ENCODE measurements at regions not wholly inside any gene's neighbourhood (a gene's known extent, or its start where the extent isn't known, plus 50 kb on each side); places are given as distances from the start of the nearest gene placed in this dataset.

GRCh38 chr1:57926025-57926552, 502.2 kb upstream of the DAB1 start:
- no peaks in the 10 kb centered on the region for H3K36me3 ChIP-seq

DNA sequence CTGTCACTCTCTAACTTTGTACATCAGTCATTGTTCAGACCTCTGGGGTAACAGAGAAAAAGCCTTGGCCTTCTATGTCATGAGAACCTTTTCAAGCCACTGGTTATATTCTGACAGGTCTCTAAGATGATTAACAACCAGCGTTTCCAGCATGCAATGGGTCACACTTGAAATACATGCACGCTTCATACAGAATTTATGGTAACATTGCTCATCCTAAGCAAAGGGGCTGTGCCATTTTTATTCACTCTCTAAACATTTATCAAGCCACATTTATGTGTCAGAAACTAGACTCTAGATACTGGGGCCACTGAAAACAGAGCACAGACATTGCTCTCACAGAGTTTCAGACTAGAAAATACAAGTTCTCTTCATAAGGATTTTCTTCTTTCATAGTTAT, 501.4 kb upstream of the DAB1 start:
- no peaks in the 10 kb centered on the region for H3K36me3 ChIP-seq
- H3K9me3 ChIP-seq: no peaks in the 10 kb centered on the region
- TF ChIP-seq, protein P1, sequence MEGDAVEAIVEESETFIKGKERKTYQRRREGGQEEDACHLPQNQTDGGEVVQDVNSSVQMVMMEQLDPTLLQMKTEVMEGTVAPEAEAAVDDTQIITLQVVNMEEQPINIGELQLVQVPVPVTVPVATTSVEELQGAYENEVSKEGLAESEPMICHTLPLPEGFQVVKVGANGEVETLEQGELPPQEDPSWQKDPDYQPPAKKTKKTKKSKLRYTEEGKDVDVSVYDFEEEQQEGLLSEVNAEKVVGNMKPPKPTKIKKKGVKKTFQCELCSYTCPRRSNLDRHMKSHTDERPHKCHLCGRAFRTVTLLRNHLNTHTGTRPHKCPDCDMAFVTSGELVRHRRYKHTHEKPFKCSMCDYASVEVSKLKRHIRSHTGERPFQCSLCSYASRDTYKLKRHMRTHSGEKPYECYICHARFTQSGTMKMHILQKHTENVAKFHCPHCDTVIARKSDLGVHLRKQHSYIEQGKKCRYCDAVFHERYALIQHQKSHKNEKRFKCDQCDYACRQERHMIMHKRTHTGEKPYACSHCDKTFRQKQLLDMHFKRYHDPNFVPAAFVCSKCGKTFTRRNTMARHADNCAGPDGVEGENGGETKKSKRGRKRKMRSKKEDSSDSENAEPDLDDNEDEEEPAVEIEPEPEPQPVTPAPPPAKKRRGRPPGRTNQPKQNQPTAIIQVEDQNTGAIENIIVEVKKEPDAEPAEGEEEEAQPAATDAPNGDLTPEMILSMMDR (IDR thresholded peaks at IDR 0.05): no peak
- TF ChIP-seq POLR2AphosphoS5 (IDR thresholded peaks at IDR 0.05) (no peak), EP300 (IDR thresholded peaks at IDR 0.05) (no peak), POLR2A (IDR thresholded peaks at IDR 0.05) (no peak)
- no peak for ATAC-seq
- no peak overlapping the region for H3K27ac ChIP-seq
- H3K4me3 ChIP-seq: no peak overlapping the region
- no peaks in the 10 kb centered on the region for H3K4me1 ChIP-seq
- no peaks in the 10 kb centered on the region for H3K27me3 ChIP-seq
- 69 to 93% methylated on average over 2 of the region's 2 CpGs for WGBS, 2 donors (ENCODE audit: low coverage in 1 of 2)

More at GRCh38 chr1:57926025-57926552, 502.2 kb upstream of the DAB1 start:
- Histone ChIP-seq H3K9me3 (no peaks in the 10 kb centered on the region), H3K27ac (no peak overlapping the region), H3K4me1 (no peaks in the 10 kb centered on the region), H3K4me3 (no peak overlapping the region), H3K27me3 (no peaks in the 10 kb centered on the region)
- ATAC-seq: no peak
- WGBS, 2 donors (ENCODE audit: low coverage in 1 of 2): 69 to 100% methylated on average over 2 to 4 of the region's 4 CpGs
- TF ChIP-seq, protein P1 (IDR thresholded peaks at IDR 0.05): no peak
- no peak for TF ChIP-seq POLR2AphosphoS5 (IDR thresholded peaks at IDR 0.05)
- no peak for TF ChIP-seq POLR2A (IDR thresholded peaks at IDR 0.05)
- no peak for TF ChIP-seq EP300 (IDR thresholded peaks at IDR 0.05)

DNA sequence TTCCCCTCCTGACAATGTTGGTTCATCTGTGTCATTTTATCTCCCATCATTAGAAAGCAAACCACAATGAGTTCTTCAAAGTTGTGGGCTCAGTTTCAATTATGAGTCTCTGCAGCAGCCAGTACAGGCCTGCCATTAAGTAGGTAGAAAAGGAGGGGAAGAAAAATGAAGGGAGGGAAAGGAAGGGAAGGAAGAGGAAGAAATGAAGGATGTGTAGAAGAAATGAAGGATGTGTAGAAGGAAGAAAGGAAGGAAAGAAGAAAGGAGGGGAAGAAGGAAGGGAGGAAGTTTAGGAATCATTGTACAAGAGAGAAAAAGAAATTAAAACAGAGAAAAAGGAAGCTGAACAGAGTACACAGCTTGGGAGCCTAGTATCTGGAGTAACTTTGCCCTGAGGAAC, 498.3 kb upstream of the DAB1 start:
- Histone ChIP-seq H3K27ac (no peak overlapping the region), H3K36me3 (no peaks in the 10 kb centered on the region), H3K4me1 (no peaks in the 10 kb centered on the region), H3K27me3 (no peaks in the 10 kb centered on the region), H3K4me3 (no peak overlapping the region), H3K9me3 (no peaks in the 10 kb centered on the region)
- TF ChIP-seq EP300 (IDR thresholded peaks at IDR 0.05): no peak
- TF ChIP-seq, protein P1 (IDR thresholded peaks at IDR 0.05): no peak
- TF ChIP-seq POLR2AphosphoS5 (IDR thresholded peaks at IDR 0.05): no peak
- TF ChIP-seq POLR2A (IDR thresholded peaks at IDR 0.05): no peak
- ATAC-seq: no peak

- 82 to 86% methylated on average over 3 to 6 of the region's 6 CpGs for WGBS, 2 donors (ENCODE audit: low coverage in 1 of 2)
- Histone ChIP-seq H3K4me3 (no peak overlapping the region), H3K9me3 (no peaks in the 10 kb centered on the region), H3K27me3 (no peaks in the 10 kb centered on the region), H3K27ac (no peak overlapping the region), H3K4me1 (no peaks in the 10 kb centered on the region), H3K36me3 (no peaks in the 10 kb centered on the region)
- TF ChIP-seq POLR2A (IDR thresholded peaks at IDR 0.05): no peak
- ATAC-seq: no peak
Observed at GRCh38 chr1:57916041-57916440, 492.2 kb upstream of the DAB1 start.

- ATAC-seq: no peak
- no peaks in the 10 kb centered on the region for H3K36me3 ChIP-seq
- H3K4me1 ChIP-seq: no peaks in the 10 kb centered on the region
- no peak overlapping the region for H3K4me3 ChIP-seq
- TF ChIP-seq EP300 (IDR thresholded peaks at IDR 0.05): no peak
- no peak for TF ChIP-seq POLR2A (IDR thresholded peaks at IDR 0.05)
- TF ChIP-seq, protein P1 (IDR thresholded peaks at IDR 0.05): no peak
- no peak for TF ChIP-seq POLR2AphosphoS5 (IDR thresholded peaks at IDR 0.05)
- H3K9me3 ChIP-seq: no peaks in the 10 kb centered on the region
- 55 to 67% methylated on average over 2 to 4 of the region's 4 CpGs for WGBS, 2 donors (ENCODE audit: low coverage in 1 of 2)
- no peak overlapping the region for H3K27ac ChIP-seq
- no peaks in the 10 kb centered on the region for H3K27me3 ChIP-seq
Observed at GRCh38 chr1:57911427-57911826, 487.6 kb upstream of the DAB1 start.
